ENCODE measurements at regions not wholly inside any gene's neighbourhood (a gene's known extent, or its start where the extent isn't known, plus 50 kb on each side); places are given as distances from the start of the nearest gene placed in this dataset.

- no peak for TF ChIP-seq EZH2 (IDR thresholded peaks at IDR 0.05)
- no peak for TF ChIP-seq POLR2AphosphoS5 (IDR thresholded peaks at IDR 0.05; ENCODE audit: borderline replicate concordance, low read depth, low read length)
- TF ChIP-seq FOXP2 (optimal IDR thresholded peaks at IDR 0.05; ENCODE audit: control extremely low read depth, extremely low read length, insufficient read depth), result no peak
Measured at GRCh38 chr7:52410032-52410431, 625.4 kb upstream of the POM121L12 start.
